ENCODE measurements at regions not wholly inside any gene's neighbourhood (a gene's known extent, or its start where the extent isn't known, plus 50 kb on each side); places are given as distances from the start of the nearest gene placed in this dataset.

DNA sequence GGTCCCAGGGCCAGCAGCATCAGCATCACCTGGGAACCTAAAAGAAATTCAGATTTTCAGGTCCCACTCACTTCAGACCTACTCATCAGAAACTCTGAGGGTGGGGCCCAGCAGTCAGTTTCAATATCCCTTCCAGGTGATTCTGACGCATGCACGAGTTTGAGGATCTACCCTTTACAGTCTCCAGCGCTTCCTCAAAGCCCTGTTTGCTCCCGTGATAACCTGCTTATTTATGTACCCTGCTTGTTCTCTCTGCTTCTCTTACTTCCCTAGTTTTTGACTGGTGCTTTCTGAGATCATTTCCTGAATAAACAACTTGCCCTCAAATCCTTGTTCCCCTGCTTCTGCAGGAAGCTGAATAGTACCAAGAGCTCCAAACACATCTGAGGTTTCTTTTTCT, 245.3 kb downstream of the ZNF621 start:
- Histone ChIP-seq H3K9ac (ENCODE audit: low read depth, low read length) (no peak overlapping the region), H3K27ac (ENCODE audit: low read depth, low read length) (no peak overlapping the region), H3K4me1 (ENCODE audit: control insufficient read depth, insufficient read depth, low read length) (no peaks in the 10 kb centered on the region), H3K4me3 (ENCODE audit: low read depth, low read length) (no peak overlapping the region), H3K9me3 (ENCODE audit: control insufficient read depth, insufficient read depth, low read length) (no peaks in the 10 kb centered on the region), H3K27me3 (ENCODE audit: control insufficient read depth, insufficient read depth, low read length) (no peaks in the 10 kb centered on the region), H3K36me3 (ENCODE audit: control insufficient read depth, insufficient read depth, low read length) (no peaks in the 10 kb centered on the region)

DNA sequence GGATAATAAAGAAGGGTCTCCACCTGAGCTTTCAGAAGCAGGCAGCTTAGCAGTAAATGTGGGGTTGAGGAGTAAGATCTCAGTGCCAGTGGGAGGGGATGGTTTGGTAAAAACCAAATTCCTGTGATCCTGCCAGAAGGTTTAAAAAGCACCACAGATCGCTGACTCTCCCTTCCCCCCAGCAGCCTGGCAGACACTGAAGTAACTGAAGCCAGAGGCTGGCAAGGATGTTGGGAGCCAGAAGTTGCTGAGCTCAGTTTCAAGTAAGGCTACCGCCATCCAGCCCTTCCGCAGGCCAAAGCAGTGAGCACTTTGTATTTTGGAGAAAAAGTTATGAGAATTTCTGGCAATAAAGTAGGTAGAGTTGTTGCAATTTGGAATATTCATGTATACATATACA, 246.4 kb downstream of the ZNF621 start:
- Histone ChIP-seq H3K9ac (ENCODE audit: low read depth, low read length) (no peak overlapping the region), H3K4me3 (ENCODE audit: low read depth, low read length) (no peak overlapping the region), H3K36me3 (ENCODE audit: control insufficient read depth, insufficient read depth, low read length) (no peaks in the 10 kb centered on the region), H3K27ac (ENCODE audit: low read depth, low read length) (no peak overlapping the region), H3K9me3 (ENCODE audit: control insufficient read depth, insufficient read depth, low read length) (no peaks in the 10 kb centered on the region), H3K4me1 (ENCODE audit: control insufficient read depth, insufficient read depth, low read length) (no peaks in the 10 kb centered on the region), H3K27me3 (ENCODE audit: control insufficient read depth, insufficient read depth, low read length) (no peaks in the 10 kb centered on the region)

DNA sequence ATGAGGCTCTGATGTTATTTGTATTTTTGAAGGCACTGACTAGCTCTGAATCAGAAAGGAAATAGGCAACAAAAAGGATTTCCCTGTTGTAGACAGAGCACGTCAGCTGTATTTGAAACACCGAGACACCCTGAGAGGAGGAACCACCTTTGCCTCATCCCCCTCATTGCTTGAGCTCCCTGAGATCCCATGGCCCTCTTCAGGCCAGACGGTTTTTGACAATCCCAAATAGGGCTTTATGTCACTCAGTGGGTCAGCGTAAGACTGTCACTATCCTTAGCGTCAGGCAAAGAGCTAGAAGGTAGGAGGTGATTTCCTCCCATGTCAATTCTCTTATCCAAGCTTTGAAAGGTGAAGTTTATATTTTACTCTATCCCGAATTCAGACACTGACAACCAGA, 254.3 kb downstream of the ZNF621 start:
- no peak overlapping the region for H3K27ac ChIP-seq (ENCODE audit: low read depth, low read length)
- no peak overlapping the region for H3K4me3 ChIP-seq (ENCODE audit: low read depth, low read length)
- no peak overlapping the region for H3K9ac ChIP-seq (ENCODE audit: low read depth, low read length)
- H3K27me3 ChIP-seq (ENCODE audit: control insufficient read depth, insufficient read depth, low read length): no peaks in the 10 kb centered on the region
- H3K4me1 ChIP-seq (ENCODE audit: control insufficient read depth, insufficient read depth, low read length): no peaks in the 10 kb centered on the region
- no peaks in the 10 kb centered on the region for H3K9me3 ChIP-seq (ENCODE audit: control insufficient read depth, insufficient read depth, low read length)
- no peaks in the 10 kb centered on the region for H3K36me3 ChIP-seq (ENCODE audit: control insufficient read depth, insufficient read depth, low read length)

DNA sequence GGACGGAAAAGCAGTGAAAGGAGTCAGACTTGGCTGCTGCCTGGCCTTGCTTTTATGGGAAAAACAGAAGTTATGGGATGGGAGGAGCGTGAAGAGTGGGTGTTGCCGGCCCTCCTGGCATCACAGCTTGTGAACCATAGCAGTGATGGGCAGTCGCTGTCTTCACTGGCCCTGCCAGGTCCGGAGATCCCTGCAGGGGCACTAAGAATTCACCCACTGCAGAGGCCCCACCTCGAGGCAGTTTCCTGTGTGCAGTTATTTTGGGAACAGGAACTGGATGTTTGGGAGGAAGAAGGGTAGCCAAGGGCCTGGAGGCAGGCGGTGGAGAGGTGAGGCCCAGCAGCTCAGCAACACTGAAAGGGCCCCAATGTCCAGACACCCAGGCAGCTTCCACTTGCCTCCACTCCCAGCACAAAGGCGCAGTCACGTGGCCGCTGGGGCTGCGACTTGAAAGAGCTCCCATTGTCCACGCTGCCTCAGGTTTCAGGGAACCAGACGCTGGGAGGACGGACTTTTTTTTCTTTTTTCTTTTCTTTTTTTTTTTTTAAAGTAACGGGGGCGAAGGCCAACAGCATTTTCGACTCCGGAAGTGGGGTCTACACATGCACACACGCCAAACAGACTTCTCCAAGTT, 255.6 kb downstream of the ZNF621 start:
- Histone ChIP-seq H3K27me3 (ENCODE audit: control insufficient read depth, insufficient read depth, low read length) (no peaks in the 10 kb centered on the region), H3K4me3 (ENCODE audit: low read depth, low read length) (no peak overlapping the region), H3K27ac (ENCODE audit: low read depth, low read length) (no peak overlapping the region), H3K9ac (ENCODE audit: low read depth, low read length) (no peak overlapping the region), H3K36me3 (ENCODE audit: control insufficient read depth, insufficient read depth, low read length) (no peaks in the 10 kb centered on the region), H3K4me1 (ENCODE audit: control insufficient read depth, insufficient read depth, low read length) (no peaks in the 10 kb centered on the region), H3K9me3 (ENCODE audit: control insufficient read depth, insufficient read depth, low read length) (no peaks in the 10 kb centered on the region)

DNA sequence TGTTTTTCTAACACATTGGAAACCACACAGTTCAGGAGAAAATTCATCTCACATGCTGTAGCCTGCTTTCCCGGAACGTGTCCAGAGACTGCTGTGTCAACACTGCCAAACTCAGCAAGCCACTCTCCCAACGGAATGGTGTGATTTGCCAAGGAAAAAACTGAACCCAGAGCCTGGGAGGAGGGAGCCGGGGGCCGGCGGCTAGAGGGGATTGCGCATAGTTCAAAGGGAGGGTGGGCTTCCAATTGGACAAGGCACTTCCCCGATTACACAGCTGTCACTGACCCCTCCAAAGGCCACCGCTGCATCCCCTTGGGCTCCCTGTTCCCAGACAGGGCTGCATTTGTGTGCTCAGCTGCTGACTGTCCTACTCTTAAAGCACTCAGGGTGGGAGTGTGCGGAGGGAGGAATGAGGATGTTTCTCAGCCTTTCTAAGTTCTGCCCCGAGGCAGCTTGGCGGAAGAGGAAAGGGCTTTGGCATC, 256.2 kb downstream of the ZNF621 start:
- no peak overlapping the region for H3K4me3 ChIP-seq (ENCODE audit: low read depth, low read length)
- no peak overlapping the region for H3K27ac ChIP-seq (ENCODE audit: low read depth, low read length)
- no peaks in the 10 kb centered on the region for H3K27me3 ChIP-seq (ENCODE audit: control insufficient read depth, insufficient read depth, low read length)
- H3K9ac ChIP-seq (ENCODE audit: low read depth, low read length): no peak overlapping the region
- no peaks in the 10 kb centered on the region for H3K36me3 ChIP-seq (ENCODE audit: control insufficient read depth, insufficient read depth, low read length)
- no peaks in the 10 kb centered on the region for H3K9me3 ChIP-seq (ENCODE audit: control insufficient read depth, insufficient read depth, low read length)
- H3K4me1 ChIP-seq (ENCODE audit: control insufficient read depth, insufficient read depth, low read length): no peaks in the 10 kb centered on the region

DNA sequence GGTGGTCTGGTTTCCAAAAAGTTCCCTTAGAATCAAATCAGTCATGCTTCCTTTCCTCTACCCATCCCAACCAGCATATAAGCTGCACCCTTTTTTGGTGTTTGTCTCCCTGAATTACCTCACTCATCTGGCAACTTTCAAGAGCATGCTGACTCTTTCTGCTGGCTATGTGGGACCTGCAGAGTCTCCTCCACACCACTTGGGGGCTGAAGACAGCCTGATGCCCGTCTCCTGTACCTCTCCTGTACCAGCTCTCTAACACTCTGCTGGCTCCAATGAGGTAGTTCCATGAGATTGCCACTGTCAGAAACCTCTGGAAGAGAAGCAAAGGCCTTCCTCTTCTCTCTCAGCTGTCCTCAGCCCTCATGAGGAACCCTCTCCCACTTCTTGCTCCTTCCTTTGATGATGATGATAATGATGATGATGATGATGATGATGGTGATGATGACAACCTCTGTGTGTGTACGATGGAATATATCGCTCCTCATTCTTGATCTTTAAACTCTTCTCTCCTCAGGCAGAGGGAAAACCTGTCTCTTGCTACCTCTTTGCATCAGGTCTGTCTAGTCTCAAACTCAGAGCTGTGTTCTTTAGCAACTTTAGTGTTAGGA, 257.5 kb downstream of the ZNF621 start:
- no peaks in the 10 kb centered on the region for H3K36me3 ChIP-seq (ENCODE audit: control insufficient read depth, insufficient read depth, low read length)
- no peak overlapping the region for H3K9ac ChIP-seq (ENCODE audit: low read depth, low read length)
- no peaks in the 10 kb centered on the region for H3K4me1 ChIP-seq (ENCODE audit: control insufficient read depth, insufficient read depth, low read length)
- no peak overlapping the region for H3K27ac ChIP-seq (ENCODE audit: low read depth, low read length)
- H3K27me3 ChIP-seq (ENCODE audit: control insufficient read depth, insufficient read depth, low read length): no peaks in the 10 kb centered on the region
- H3K9me3 ChIP-seq (ENCODE audit: control insufficient read depth, insufficient read depth, low read length): no peaks in the 10 kb centered on the region
- H3K4me3 ChIP-seq (ENCODE audit: low read depth, low read length): no peak overlapping the region

DNA sequence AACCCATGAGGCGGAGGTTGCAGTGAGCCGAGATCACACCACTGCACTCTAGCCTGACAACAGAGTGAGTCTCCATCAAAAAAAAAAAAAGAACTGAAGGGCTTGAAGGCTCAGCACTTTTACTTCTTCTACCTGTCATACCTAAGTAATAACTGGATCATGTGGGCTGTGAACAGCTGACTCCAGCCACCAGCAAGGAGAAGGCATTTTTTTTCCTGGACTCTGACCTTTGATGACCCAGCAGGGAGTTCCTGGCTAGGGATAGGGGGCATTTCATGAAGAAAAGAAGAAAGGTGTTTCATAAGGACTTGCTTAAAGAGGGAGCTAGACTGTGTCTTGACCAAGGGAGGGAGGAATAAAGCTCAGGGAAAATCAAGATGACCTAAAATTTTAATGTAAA, 266.0 kb downstream of the ZNF621 start:
- no peak overlapping the region for H3K9ac ChIP-seq (ENCODE audit: low read depth, low read length)
- H3K4me3 ChIP-seq (ENCODE audit: low read depth, low read length): no peak overlapping the region
- no peaks in the 10 kb centered on the region for H3K4me1 ChIP-seq (ENCODE audit: control insufficient read depth, insufficient read depth, low read length)
- 0 out of 2 replicates have a peak, but pooled peaks cover 4% of the 10 kb centered on the region for H3K9me3 ChIP-seq (ENCODE audit: control insufficient read depth, insufficient read depth, low read length)
- no peaks in the 10 kb centered on the region for H3K27me3 ChIP-seq (ENCODE audit: control insufficient read depth, insufficient read depth, low read length)
- no peaks in the 10 kb centered on the region for H3K36me3 ChIP-seq (ENCODE audit: control insufficient read depth, insufficient read depth, low read length)
- no peak overlapping the region for H3K27ac ChIP-seq (ENCODE audit: low read depth, low read length)

DNA sequence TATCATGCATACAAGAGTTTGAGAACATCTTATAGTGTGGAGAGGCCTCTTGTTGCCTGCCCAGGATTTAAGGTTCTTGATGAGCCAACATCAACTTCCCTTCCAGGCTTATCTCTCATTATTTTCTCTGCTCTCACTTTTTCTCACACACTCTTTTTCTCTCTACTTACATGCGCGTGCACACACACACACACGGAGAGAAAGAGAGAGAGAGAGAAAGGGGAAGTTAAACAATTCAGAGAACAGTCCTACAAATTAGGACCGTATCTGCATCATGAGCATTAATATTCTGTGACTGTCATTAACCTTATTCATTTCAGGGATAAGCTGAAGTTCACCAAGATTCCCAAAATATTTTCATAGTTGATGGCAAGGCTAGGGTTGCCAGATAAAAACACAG, 269.0 kb downstream of the ZNF621 start:
- no peaks in the 10 kb centered on the region for H3K36me3 ChIP-seq (ENCODE audit: control insufficient read depth, insufficient read depth, low read length)
- H3K4me3 ChIP-seq (ENCODE audit: low read depth, low read length): no peak overlapping the region
- no peaks in the 10 kb centered on the region for H3K4me1 ChIP-seq (ENCODE audit: control insufficient read depth, insufficient read depth, low read length)
- H3K27me3 ChIP-seq (ENCODE audit: control insufficient read depth, insufficient read depth, low read length): no peaks in the 10 kb centered on the region
- H3K9me3 ChIP-seq (ENCODE audit: control insufficient read depth, insufficient read depth, low read length): no peaks in the 10 kb centered on the region
- H3K27ac ChIP-seq (ENCODE audit: low read depth, low read length): no peak overlapping the region
- no peak overlapping the region for H3K9ac ChIP-seq (ENCODE audit: low read depth, low read length)

DNA sequence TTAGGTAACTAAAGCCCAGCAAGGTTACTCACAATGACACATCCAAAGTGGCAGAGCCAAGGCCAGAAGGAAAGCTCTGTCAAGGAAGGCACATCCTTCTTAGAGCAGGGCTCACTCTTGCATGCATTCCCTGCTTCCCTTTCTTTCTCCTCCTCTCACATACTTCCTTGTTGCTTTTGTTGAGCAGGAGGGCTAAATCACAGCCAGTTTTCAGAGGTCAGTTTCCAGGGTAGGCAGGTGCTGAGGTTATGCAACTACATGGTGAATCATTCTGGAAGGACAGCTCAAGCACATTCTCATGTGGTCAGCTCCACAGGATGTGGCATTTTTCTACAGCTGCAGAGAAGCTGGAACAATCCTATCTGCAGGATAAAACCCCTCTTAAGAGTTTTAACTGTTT, 275.6 kb downstream of the ZNF621 start:
- Histone ChIP-seq H3K27me3 (ENCODE audit: control insufficient read depth, insufficient read depth, low read length) (no peaks in the 10 kb centered on the region), H3K9ac (ENCODE audit: low read depth, low read length) (no peak overlapping the region), H3K4me1 (ENCODE audit: control insufficient read depth, insufficient read depth, low read length) (no peaks in the 10 kb centered on the region; the same call in 1 of the 2 replicates), H3K36me3 (ENCODE audit: control insufficient read depth, insufficient read depth, low read length) (no peaks in the 10 kb centered on the region), H3K27ac (ENCODE audit: low read depth, low read length) (peak overlapping the region; percentile 36), H3K9me3 (ENCODE audit: control insufficient read depth, insufficient read depth, low read length) (no peaks in the 10 kb centered on the region), H3K4me3 (ENCODE audit: low read depth, low read length) (no peak overlapping the region)

DNA sequence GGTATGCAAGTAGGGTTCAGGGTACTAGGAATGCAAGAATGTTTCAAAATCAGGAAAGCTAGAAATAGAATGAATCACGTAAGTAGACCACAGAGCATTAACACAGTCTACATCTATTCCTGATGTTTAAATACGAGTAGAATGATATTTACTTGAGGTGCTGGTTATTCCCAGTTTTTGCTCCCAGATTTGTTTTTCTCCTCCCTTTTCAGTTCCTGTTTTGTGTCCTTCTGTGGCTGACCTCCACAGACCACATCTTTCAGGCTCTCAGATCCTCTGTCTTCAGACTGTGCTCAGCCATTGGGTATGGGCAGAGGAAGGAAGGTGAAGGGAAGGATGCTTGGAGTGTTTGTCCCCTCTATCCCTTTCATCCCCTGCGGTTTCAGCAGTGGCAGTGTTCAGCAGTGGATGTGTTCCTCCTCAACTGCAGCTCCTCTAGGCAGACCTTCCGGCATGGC, 276.6 kb downstream of the ZNF621 start:
- H3K4me1 ChIP-seq (ENCODE audit: control insufficient read depth, insufficient read depth, low read length): no peaks in the 10 kb centered on the region; the same call in 1 of the 2 replicates
- no peak overlapping the region for H3K4me3 ChIP-seq (ENCODE audit: low read depth, low read length)
- H3K27me3 ChIP-seq (ENCODE audit: control insufficient read depth, insufficient read depth, low read length): no peaks in the 10 kb centered on the region
- no peak overlapping the region for H3K27ac ChIP-seq (ENCODE audit: low read depth, low read length)
- H3K9ac ChIP-seq (ENCODE audit: low read depth, low read length): no peak overlapping the region
- no peaks in the 10 kb centered on the region for H3K36me3 ChIP-seq (ENCODE audit: control insufficient read depth, insufficient read depth, low read length)
- H3K9me3 ChIP-seq (ENCODE audit: control insufficient read depth, insufficient read depth, low read length): no peaks in the 10 kb centered on the region

DNA sequence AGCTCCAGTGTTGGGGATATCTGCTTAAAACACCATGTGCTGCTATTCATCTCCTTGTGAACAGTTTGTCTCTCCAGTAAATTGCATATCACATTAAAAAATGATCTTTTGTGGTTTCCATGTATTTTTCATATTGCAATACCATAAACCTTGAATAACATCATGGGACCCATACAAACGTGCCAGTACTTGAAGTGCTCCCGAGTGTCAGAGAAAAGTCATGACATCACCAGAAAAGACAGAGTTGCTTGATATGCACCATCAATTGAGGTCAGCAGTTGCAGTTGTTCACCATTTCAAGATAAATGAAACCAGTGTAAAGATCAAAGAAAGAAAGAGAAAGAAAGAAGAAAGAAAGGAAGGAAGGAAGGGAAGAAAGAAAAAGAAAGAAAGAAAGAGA, 278.6 kb downstream of the ZNF621 start:
- no peaks in the 10 kb centered on the region for H3K27me3 ChIP-seq (ENCODE audit: control insufficient read depth, insufficient read depth, low read length)
- H3K4me1 ChIP-seq (ENCODE audit: control insufficient read depth, insufficient read depth, low read length): no peaks in the 10 kb centered on the region; the same call in 1 of the 2 replicates
- H3K36me3 ChIP-seq (ENCODE audit: control insufficient read depth, insufficient read depth, low read length): no peaks in the 10 kb centered on the region
- H3K27ac ChIP-seq (ENCODE audit: low read depth, low read length): no peak overlapping the region
- H3K9me3 ChIP-seq (ENCODE audit: control insufficient read depth, insufficient read depth, low read length): no peaks in the 10 kb centered on the region
- no peak overlapping the region for H3K9ac ChIP-seq (ENCODE audit: low read depth, low read length)
- no peak overlapping the region for H3K4me3 ChIP-seq (ENCODE audit: low read depth, low read length)
